ENCODE measurements at regions not wholly inside any gene's neighbourhood (a gene's known extent, or its start where the extent isn't known, plus 50 kb on each side); places are given as distances from the start of the nearest gene placed in this dataset.

DNA sequence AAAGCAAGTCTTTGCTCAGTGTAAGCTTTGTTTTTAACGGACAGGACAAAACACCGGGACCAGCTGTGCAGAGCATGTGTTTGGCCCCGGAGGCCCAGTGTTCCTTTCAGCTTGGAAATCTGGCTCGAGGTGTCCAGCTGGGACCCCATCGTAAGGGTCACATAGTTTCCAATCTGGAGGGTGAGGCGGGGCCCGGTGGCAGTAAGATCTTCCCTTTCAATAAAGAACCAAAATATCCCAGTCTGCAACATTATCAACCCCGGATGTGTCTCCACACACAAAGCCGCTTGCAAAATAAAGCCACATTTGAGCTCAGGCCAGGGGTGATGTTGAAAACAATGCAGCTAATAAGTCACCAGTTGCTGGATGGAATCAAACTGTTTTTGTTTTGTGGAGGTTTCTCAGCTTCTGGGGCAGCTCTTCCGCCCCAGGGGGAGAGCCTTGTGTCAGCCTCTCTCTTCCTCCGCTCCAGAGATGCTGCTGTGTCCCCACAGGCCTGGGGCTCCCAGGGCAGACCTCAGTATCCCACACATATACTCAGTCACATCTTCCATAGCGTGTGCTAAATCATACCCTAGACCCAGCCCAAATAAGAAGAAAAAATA is 138.6 kb upstream of the GLI2 start:
- DNase-seq: no peak

DNA sequence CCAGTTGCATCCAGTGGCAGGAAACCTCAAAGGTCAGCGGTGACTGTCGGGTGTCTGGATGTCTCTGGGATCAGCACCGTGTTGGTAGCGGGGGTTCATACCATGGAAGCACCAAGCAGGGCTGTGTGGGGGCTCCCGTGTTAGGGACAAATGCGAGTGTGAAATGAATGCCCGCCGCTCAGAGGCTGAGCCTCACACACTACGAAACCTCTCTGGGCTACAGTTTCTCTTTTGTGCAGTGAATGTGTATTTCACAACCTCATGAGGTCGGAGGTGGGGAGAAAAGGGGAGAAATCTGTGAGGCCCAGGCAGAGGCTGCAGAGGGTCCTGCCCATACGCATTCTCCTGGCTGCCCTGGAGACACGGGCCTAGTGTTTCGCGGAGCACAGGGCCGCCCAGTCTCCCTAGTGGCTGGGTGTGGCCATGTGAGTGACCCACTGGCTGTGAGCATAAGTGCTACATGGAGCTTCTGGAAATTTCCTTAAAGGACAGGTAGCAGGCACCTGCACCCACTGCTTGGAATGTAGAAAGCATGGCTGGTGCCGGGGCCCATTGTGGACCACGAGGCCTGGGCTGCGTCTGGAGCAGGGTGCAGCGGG is 138.0 kb upstream of the GLI2 start:
- DNase-seq: no peak

DNA sequence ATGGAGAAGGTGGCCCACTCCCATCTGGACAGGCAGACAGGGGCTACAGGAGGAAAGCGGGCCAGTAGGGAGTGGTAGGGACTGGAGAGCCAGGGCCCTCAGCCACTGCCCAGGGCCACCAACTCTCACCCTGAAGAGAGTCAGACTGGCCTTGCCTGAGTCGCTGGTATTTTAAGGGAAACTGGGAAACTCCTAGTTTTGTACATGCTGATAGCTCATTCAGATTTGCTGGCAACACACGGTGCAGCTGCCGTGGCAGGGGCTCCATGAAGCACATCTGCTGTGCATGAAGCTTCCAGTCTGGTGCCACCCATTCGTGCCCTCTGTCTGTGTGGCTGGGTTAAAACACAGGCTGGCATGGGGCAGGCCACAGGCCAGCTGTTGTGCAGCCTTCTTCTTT is 137.3 kb upstream of the GLI2 start:
- no peak for DNase-seq

DNA sequence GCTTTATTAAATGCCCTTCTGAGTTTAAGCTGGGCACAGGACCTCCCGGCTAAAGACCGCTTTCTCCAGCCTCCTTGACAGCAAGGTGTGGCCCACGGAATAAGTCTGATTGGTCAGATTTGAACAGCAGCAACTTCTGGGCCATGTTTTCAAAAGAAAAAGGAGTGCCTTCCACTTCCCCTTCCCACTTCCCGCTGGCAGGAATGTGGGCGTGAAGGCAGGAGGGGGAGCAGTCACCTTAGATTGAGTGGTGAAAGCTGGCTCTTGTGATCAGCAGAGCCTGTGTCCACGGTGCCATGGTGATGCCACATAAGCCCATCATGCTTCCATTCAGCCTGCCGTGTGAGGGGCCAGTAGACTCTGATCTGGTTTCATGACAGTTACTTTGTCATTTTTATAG is 136.6 kb upstream of the GLI2 start:
- no peak for DNase-seq

DNA sequence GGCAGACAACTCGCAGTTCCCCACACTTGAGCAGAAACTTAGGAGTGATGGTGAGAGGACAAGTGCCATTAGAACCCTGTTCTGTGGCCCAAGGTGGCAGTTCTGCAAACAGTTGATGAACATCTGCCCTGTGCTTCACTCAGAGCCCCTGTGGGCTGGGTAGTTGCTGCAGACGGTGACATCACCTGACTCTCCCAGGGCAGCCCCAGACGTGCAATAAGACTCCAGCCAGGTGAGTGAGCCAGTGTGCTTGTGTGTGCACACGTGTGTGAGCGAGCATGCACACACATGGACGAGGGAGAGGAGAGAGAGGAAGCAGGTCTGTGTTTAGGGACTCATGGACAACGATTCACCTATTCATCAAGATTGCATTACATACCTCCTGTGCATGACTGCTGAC is 136.0 kb upstream of the GLI2 start:
- no peak for DNase-seq

DNA sequence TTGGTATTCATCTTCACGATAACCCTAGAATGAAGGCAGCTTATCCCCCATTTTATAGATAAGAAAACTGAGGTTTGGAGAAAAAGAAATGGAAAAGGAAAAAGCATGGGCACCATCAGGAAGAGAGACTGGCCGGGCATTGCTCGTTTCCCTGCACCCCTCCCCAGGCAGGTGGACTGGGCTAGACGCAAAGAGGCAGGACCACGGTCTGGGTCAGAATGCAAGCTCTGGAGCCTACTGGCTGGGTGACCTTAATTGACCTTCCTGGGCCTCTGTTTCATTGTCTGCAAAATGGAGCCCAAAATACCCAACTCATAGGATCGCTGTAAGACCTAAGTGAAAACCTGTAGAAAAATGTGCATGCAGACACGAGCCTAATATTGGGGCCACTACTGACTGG is 135.3 kb upstream of the GLI2 start:
- DNase-seq: no peak

DNA sequence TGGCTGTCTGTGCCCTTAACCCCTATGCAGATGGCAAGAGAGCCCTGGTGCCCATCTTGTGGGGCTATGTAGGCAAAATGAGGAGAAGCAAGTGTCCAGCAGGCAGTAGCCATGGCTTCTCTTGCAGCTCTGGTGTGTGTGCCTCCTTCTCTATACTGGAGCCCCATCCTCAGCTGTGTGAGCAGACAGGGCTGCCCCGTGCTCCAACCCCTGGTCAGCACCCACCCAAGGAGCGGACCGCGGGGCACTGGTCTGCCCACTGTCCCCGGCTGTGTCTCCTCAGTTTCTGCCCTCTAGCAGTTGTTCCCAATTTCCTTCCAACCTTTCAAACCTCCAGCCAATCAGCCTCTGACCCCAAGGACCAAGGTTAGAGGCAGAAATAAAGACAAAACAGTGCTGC is 134.9 kb upstream of the GLI2 start:
- no peak for DNase-seq

DNA sequence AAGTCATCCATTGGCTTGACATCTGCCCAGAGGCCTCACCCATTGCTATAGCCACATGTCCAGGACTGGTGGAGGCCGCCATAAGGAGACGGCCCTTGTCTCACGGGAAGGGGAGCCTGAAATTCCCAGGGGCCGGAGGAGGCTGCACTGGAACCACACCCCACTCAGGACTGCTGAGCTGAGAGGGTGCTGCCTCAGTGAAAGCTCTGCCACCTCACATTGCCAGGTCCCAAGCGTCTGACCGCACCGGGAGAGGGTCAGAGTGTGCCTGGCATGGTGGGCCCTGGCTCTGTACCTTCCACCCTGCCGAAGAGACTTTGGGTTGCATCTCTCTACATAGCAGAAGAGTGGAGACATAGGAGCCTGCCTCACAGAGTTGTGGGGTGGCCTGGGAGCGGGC is 134.1 kb upstream of the GLI2 start:
- no peak for DNase-seq

DNA sequence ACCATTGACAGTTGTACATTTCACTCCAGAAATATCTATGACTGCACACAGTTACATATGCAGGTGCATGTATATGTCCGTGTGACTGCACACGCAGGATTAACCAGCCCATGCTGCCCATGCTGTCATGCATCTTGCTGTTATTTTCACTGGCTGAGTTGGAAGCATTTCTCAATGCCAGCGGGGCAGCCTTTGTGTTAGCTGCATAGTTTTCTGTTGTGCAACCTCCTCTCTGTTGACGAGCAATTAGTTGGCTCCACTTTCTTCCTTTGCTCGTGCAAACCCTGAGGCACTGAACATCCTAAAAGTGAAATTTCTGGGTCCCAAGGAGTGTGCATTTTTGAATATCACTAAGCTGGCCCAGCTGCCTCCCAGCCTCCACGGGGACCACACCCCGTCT is 133.4 kb upstream of the GLI2 start:
- no peak for DNase-seq

DNA sequence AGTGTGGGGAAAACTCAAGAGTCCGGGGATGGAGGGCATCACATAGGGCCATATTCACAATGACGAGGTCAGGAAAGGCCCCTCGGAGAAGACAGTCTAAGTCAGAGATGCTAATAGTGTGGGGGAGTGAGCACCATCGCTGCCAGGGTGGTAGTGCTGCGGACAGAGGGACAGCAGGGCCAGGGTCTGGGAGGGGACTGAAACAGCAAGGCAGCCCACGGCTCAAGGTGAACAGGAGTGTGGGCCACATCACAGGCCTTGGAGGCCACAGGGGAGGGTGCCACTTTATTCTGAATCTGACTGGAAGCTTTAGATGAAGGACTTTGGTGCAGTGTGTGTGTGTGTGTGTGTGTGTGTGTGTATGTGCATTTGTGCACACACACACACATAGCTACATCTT is 130.9 kb upstream of the GLI2 start:
- DNase-seq: no peak

DNA sequence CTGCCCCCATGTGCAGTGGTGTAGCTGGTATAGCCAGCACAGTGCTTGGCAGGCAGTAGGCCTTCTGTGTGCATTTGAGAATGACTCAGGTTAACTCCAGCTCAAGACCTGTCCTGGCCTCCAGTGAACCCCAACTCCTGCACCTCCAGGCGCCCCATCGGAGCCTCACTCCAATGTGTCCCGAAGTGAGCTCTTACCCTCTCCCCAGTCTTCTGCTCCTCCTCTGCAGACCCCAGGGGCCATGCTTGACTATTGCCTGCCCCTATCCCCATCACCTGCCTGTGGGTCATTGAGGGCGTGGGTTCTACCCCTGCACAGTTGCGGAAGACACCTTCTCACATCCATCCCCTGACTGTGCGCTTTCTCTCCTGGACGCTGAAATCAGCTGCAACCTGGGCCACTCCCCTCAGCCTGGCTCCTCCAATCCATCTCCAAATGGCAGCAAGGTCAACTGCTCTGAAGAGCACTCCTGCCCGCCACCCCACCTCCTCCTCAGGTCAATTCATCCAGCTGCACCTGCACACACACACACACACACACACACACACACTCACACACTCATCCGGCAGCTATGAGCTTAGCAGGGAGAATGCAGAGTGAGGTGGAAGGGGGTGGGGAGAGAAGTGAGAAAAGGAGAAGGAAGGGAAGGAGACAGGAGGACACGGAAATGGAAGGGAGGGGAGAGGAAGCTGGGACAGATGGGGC is 130.3 kb upstream of the GLI2 start:
- no peak for DNase-seq

DNA sequence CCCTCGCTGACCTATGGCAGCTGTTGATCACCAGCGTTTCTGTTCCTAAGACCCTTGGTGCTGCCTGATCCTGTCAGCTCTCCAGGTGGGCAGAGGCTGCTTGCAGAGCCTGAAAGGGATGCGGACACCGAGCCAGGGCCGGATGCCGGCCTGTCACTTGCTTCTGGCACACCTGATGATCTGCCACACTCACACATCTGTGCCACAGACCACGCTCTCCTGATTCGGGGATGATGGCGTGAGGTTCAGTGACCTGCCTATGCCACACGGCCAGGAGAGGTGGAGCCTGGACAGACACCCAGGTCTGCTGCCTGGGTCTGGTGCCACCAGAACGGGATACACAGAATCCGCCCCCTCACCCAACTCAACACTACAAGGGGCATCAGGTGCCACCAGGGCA is 129.4 kb upstream of the GLI2 start:
- DNase-seq: peak; percentile 16

DNA sequence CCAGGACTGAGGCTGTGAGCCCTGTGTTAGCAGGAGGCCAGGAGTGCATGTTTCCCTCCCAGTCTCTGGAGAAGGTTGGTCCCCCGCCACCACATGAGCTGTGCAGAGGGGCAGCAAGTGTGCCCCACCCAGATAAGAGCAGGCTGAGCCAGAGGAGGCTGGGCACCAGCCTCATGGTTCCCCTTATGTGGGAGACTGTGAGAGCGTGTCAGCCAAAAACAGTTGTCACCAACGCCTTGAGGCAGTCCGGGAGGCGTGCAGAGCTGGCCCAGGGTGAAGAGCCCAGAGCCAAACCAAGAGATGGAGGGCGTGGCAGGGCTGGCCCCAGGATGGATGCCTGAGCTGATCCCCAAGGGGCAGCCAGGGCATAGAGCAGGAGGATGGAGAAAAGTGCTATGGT is 128.7 kb upstream of the GLI2 start:
- no peak for DNase-seq

DNA sequence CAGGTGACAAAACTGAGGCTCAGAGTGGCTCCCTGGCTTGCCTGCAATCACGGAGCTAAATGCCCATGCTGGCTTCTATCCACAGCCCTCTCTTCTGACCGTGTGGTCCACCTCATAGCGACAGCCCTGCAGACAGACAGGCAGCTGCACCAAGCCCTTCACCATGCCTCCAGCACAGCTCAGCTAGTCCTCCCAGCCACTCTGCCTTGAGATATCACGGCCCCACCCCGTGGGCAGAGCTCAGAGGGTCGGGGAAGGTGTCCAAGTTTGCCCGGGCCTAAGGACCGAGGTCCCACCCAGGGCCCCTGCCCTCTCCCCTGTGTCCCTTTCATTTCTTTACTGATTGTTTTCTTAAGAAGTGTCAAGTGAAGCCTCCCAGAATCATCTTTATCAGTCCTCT is 128.2 kb upstream of the GLI2 start:
- no peak for DNase-seq

DNA sequence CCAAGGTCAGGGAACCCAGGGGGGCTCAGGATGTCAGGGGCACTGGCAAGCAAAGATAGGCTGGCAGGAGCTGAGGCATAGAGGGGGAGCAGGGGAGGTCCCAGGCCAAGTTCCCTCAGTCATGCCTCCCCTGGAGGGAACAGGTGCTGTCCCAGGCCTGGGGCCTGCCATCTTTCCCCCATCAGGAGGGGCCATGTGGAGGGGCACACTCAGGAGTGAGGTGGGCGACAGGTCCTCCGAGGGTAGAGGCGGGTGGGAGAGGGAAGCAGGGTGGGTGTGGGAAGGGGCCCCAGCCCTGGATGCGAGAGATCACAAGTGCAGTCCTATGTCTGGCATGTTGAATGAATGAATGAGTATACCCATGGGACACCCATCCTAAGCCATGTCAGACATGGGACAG is 127.7 kb upstream of the GLI2 start:
- no peak for DNase-seq

DNA sequence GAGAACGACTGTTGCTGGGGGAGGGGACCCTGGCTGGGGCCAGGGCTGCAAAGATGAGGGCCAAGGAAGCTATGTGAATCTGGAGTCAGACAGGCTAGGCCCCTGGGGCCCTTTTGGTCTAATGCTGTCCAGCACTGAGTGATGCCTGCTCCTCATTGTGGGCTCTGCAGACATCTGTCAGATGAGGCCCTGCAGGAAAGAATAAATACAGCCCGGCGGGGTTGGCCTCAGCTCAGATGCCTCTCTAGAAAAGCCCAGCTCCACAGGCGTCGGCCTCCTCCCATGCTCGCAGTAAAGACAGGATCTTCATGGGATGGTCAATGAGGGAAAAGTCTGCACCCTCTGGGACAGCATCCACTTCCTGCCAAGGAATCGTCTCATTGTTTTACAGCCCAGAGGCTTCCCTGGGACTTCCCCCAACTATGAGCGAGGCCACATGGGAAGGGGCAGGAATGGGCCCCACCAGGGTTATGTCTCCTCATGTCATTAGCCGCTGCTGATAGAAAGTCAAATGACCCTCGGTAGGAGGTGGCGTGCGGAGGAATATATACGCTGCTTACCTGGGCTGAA is 125.8 kb upstream of the GLI2 start:
- no peak for DNase-seq

DNA sequence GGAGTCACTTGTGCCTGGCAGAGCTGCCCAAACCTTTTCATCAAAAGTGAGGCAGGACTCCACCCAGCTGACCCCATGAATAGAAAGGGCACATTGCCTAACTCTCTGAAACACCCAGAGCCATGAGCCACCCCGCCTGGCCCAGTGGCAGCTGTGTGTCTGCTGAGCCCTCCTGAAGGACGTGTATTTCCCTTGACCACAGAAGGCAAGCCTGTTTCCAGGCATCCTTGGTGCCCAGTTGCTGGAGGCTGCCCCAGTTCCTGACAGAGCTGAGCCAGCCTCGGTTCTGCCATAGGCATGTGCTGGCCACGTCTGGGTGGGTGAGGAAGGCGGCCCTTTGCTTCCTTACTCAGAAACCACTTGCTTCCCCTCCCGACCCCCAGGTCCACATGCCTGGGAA is 124.7 kb upstream of the GLI2 start:
- DNase-seq: no peak

DNA sequence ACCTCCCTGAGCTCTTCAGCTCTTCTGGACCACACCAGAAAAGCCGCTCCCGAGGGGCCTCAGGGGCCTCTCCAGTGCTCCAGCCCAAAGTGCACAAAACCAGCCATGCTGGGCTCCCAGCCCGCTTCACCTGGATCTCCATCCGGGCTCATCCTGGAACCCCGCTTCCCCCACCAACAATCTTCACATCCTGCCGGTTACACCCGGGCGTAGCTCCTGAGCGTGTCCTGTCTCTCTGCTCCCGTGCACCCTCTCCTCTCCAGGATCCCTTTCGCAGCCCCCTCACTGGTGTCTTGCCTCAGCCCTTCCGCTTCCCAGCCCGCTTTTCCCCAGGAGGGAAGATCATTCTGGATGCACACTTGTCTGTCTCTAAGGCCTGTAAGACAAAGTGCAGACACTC is 123.7 kb upstream of the GLI2 start:
- DNase-seq: no peak

DNA sequence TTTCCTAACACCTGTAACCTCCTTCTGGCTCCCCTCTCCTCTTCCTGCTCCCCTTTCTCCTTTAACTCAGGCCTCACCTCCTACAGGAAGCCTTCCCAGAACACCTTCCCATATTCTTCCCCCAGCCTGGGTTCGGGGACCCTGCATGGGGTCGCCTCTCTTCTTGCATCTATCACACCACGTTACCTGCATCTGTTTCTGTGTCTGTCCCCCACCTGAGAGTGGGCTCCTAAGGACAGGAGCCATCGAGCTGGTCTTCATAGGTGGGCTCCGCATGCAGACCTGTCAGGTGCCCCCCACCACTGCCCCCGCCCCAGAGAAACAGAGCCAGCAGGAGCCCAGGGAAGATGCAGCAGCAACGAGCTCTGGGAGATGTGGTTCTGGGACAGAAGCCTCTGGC is 123.2 kb upstream of the GLI2 start:
- DNase-seq: no peak

DNA sequence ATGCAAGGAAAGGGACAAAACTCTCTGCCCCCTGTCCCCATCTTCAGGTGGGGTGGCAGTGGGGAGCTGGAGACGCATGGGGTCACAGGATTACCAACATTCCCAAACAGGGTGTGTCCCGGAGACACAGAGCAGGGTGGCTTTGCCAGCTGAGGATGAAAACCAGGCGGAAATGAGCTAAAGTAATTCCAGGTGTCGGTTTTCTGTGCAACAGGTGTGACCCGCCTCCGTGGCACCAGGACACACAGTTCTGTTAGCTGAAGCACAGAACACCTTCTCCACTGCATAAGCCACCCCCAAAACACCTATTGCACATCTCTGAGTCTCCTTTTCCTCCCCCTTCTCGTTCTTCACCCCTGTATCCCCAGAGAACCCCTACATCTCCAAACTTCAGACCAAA is 122.7 kb upstream of the GLI2 start:
- DNase-seq: no peak

DNA sequence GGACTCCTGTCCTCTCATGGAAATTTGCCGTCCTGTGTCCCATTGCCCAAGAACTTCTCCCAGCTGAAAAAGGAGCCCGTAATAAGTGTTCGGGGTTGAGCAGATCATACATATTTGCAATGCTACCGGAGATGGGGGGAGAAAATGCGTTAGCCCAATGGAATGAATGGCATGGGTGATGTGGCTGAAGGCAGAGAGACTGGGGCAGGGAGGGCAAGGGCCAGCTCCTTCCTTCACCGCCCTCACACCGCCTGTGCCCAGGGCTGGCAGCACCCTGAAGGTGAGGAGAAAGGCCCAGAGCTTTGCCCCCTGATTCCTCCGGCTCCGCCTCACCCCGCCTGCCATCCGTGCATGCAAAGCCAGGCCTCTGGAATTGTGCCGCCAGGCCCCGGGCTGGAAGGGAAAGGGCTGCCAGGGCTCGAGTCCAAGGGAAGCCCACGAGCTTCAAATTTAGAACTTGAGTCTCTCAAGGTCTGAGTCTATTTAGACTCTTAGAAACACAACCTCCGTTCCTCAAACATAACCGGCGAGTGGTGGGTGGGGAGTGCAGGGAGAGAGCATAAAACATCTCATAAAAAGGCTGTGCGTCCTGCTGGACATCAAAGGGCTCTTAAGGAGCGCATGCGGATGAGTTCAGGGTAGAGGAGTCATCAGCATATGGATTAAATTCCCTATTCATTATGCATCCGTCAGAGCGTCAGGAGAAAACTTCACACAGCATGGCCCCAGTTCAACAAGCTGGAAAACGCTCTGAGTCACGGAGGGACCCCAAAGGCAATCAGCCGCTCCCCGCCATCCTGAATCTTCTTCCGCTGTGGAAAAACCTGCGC is 121.7 kb upstream of the GLI2 start:
- DNase-seq: no peak

DNA sequence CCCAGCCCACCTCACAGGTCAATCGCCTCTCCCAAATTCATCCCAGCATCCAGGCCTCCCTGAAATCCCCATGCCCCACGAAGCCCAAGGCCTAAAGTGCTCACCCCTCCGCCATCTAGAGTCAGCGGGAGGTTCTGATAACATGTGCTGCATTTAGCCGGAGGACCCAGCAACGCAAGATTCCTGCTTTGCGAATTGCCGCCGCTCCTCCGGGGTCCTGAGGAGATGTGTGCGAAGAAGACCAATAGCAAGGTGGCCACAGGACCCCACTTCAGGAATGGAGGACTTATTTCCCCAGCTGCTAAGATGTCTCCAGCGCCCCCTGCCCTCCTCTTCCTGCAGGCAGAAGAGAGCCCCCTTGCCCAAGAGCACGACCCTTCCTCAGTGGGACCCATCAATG is 120.8 kb upstream of the GLI2 start:
- no peak for DNase-seq

DNA sequence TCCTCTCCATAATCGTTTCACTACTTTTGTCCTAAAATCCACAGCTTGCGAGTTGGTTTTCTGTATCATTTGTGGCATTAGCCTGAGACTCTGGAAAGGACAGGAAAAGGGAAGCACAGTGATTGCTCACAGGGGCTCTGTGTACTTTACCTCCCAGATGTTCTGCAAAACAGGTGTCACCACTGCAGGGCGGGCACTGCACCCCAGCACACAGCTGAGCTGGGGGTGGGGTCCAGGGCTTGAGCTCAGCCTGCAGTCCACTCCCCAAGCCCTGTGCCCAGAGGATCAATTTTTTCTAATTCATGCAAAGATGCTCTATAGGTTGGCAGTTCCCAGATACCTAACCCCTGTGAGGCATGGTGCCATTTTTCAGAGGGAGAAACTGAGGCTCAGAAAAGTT is 119.4 kb upstream of the GLI2 start:
- DNase-seq: no peak

DNA sequence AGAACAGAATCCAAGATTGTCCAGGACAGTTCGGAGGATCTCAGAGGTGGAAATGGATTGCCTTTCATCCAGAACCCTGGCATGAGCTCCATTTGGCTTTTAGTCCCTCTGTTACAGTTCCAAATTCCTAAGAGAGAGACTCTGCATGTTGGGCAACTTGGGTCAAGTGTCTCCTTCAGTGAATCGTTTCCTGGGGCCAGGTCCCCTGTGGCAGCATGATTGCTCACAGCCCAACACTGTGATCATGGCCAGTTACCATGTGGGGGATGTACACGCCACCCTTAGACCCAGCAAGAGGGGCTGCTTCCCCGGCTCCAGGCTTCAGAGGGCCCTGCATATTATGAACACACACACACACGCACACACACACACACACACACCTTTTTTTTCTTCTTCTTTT is 118.6 kb upstream of the GLI2 start:
- DNase-seq: no peak
